Gastrocnemius medialis (tissue), 4 donors: ENCODE measurements at regions not wholly inside any gene's neighbourhood (a gene's known extent, or its start where the extent isn't known, plus 50 kb on each side); places are given as distances from the start of the nearest gene placed in this dataset.

Experiments used
- POLR2A ChIP-seq, 2 donors: fragments of 450-650 bp; IDR thresholded peaks; one replicate each; pipeline ENCODE4 v1.6.1; 2017; ENCODE audit warnings: antibody characterized with exemption in 2 of 2, mild to moderate bottlenecking in 2 of 2, moderate library complexity in 2 of 2
- TF ChIP-seq, protein P1 (sequence below), 5 experiments: fragments of 450-650 bp in 3 of 5; fragments of 200-600 bp in 2 of 5; sonication (generic) in 2 of 5; IDR thresholded peaks in 4 of 5; conservative IDR thresholded peaks in 1 of 5; 1 replicate in 4 of 5; 2 replicates in 1 of 5; pipeline ENCODE4 v1.5.1; 2016 to 2019; ENCODE audit warnings: antibody characterized with exemption in 5 of 5, mild to moderate bottlenecking in 3 of 5, moderate library complexity in 3 of 5

- TF ChIP-seq, protein P1, sequence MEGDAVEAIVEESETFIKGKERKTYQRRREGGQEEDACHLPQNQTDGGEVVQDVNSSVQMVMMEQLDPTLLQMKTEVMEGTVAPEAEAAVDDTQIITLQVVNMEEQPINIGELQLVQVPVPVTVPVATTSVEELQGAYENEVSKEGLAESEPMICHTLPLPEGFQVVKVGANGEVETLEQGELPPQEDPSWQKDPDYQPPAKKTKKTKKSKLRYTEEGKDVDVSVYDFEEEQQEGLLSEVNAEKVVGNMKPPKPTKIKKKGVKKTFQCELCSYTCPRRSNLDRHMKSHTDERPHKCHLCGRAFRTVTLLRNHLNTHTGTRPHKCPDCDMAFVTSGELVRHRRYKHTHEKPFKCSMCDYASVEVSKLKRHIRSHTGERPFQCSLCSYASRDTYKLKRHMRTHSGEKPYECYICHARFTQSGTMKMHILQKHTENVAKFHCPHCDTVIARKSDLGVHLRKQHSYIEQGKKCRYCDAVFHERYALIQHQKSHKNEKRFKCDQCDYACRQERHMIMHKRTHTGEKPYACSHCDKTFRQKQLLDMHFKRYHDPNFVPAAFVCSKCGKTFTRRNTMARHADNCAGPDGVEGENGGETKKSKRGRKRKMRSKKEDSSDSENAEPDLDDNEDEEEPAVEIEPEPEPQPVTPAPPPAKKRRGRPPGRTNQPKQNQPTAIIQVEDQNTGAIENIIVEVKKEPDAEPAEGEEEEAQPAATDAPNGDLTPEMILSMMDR (IDR thresholded peaks at IDR 0.05 in 4 of 5, conservative IDR thresholded peaks at IDR 0.05 in 1 of 5) = no peak
- no peak for TF ChIP-seq POLR2A (IDR thresholded peaks at IDR 0.05)
Observed at GRCh38 chr20:40628877-40629276, 60.2 kb downstream of the MAFB start.
